Esophagus muscularis mucosa (tissue), 3 donors: ENCODE measurements at regions not wholly inside any gene's neighbourhood (a gene's known extent, or its start where the extent isn't known, plus 50 kb on each side); places are given as distances from the start of the nearest gene placed in this dataset.

Experiments
- POLR2A ChIP-seq: fragments of 450-650 bp; IDR thresholded peaks from one replicate; pipeline ENCODE4 v1.6.1; 2017; ENCODE audit warnings: antibody characterized with exemption, moderate library complexity, mild to moderate bottlenecking, low read depth
- TF ChIP-seq, protein P1 (sequence below), 3 experiments: fragments of 200-600 bp in 2 of 3; fragments of 450-650 bp in 1 of 3; sonication (generic) in 2 of 3; IDR thresholded peaks; one replicate each; pipeline ENCODE4 v1.5.1; 2017 to 2019; ENCODE audit warnings: antibody characterized with exemption in 3 of 3, mild to moderate bottlenecking in 2 of 3, moderate library complexity in 1 of 3

DNA sequence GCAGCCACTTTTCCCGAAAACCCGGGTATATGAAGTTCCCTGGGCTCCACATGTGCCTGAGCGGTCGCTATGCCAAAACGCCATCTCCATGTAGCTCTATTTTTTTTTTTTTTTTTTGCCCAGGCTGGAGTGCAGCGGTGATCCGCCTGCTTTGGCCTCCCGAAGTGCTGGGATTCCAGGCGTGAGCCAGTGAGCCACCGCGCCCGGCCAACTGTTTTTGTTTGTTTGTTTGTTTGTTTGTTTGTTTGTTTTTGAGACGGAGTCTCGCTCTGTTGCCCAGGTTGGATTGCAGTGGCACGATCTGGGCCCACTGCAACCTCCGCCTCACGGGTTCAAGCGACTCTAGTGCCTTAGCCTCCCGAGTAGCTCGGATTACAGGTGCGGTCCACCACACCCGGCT, 237.5 kb upstream of the IRAK1BP1 start:
- TF ChIP-seq, protein P1, sequence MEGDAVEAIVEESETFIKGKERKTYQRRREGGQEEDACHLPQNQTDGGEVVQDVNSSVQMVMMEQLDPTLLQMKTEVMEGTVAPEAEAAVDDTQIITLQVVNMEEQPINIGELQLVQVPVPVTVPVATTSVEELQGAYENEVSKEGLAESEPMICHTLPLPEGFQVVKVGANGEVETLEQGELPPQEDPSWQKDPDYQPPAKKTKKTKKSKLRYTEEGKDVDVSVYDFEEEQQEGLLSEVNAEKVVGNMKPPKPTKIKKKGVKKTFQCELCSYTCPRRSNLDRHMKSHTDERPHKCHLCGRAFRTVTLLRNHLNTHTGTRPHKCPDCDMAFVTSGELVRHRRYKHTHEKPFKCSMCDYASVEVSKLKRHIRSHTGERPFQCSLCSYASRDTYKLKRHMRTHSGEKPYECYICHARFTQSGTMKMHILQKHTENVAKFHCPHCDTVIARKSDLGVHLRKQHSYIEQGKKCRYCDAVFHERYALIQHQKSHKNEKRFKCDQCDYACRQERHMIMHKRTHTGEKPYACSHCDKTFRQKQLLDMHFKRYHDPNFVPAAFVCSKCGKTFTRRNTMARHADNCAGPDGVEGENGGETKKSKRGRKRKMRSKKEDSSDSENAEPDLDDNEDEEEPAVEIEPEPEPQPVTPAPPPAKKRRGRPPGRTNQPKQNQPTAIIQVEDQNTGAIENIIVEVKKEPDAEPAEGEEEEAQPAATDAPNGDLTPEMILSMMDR (IDR thresholded peaks at IDR 0.05): no peak
- TF ChIP-seq POLR2A: no peak
